ENCODE measurements at regions not wholly inside any gene's neighbourhood (a gene's known extent, or its start where the extent isn't known, plus 50 kb on each side); places are given as distances from the start of the nearest gene placed in this dataset.

GRCh38 chr20:58071298-58071697 lies 157.2 kb downstream of the ANKRD60 start:
- Histone ChIP-seq H2AFZ (no peak overlapping the region), H3K27me3 (ENCODE audit: insufficient read depth) (no peaks in the 10 kb centered on the region), H3K27ac (ENCODE audit: low read depth) (no peak overlapping the region), H4K20me1 (replicated peaks; ENCODE audit: insufficient read depth) (no peaks in the 10 kb centered on the region), H3K4me3 (no peak overlapping the region), H3K4me2 (no peak overlapping the region), H3K79me2 (replicated peaks; ENCODE audit: insufficient read depth) (no peaks in the 10 kb centered on the region), H3K4me1 (ENCODE audit: insufficient read depth) (no peaks in the 10 kb centered on the region), H3F3A (replicated peaks; ENCODE audit: low read depth) (no peaks in the 10 kb centered on the region), H3K9me2 (ENCODE audit: insufficient read depth) (no peaks in the 10 kb centered on the region), H3K36me3 (ENCODE audit: insufficient read depth) (no peaks in the 10 kb centered on the region)
- no peak for TF ChIP-seq STAT1 (IDR thresholded peaks at IDR 0.05; ENCODE audit: unreplicated experiment)
- TF ChIP-seq ETS1 (IDR thresholded peaks at IDR 0.05) = no peak
- ATAC-seq (no peak), DNase-seq (ENCODE audit: low spot score) (no peak)
- H3K36me3 Mint-ChIP-seq (ENCODE audit: low read depth) = no peaks in the 10 kb centered on the region
- H3K27ac Mint-ChIP-seq = no peak overlapping the region; the same call in 1 of the 2 replicates
- no peaks in the 10 kb centered on the region for H3K9me3 Mint-ChIP-seq
- no peak overlapping the region for H3K4me3 Mint-ChIP-seq
- H3K4me1 Mint-ChIP-seq = peaks cover 4% of the 10 kb centered on the region; the same call in 1 of the 3 replicates
- peaks cover 5% of the 10 kb centered on the region for H3K27me3 Mint-ChIP-seq (ENCODE audit: insufficient read depth, low read depth, poor library complexity)

- no peaks in the 10 kb centered on the region for H3F3A ChIP-seq (replicated peaks; ENCODE audit: low read depth)
- H3K9me2 ChIP-seq (ENCODE audit: insufficient read depth) = no peaks in the 10 kb centered on the region
- no peak overlapping the region for H3K4me2 ChIP-seq
- H3K27me3 Mint-ChIP-seq (ENCODE audit: insufficient read depth, low read depth, poor library complexity) = peaks cover 5% of the 10 kb centered on the region
- H3K9me3 Mint-ChIP-seq = no peaks in the 10 kb centered on the region
- no peaks in the 10 kb centered on the region for H3K27me3 ChIP-seq (ENCODE audit: insufficient read depth)
- no peaks in the 10 kb centered on the region for H3K4me1 ChIP-seq (ENCODE audit: insufficient read depth)
- H3K27ac ChIP-seq (ENCODE audit: low read depth) = no peak overlapping the region
- peaks cover 4% of the 10 kb centered on the region; the same call in 1 of the 3 replicates for H3K4me1 Mint-ChIP-seq
- H3K4me3 Mint-ChIP-seq = no peak overlapping the region
- no peaks in the 10 kb centered on the region for H3K79me2 ChIP-seq (replicated peaks; ENCODE audit: insufficient read depth)
- H4K20me1 ChIP-seq (replicated peaks; ENCODE audit: insufficient read depth) = no peaks in the 10 kb centered on the region
- no peaks in the 10 kb centered on the region for H3K36me3 Mint-ChIP-seq (ENCODE audit: low read depth)
- no peak overlapping the region for H3K4me3 ChIP-seq
- DNase-seq (ENCODE audit: low spot score) (no peak), ATAC-seq (no peak)
- H2AFZ ChIP-seq = no peak overlapping the region
- H3K36me3 ChIP-seq (ENCODE audit: insufficient read depth) = no peaks in the 10 kb centered on the region
- H3K27ac Mint-ChIP-seq = no peak overlapping the region
- TF ChIP-seq EZH2phosphoT487 (IDR thresholded peaks at IDR 0.05; ENCODE audit: unreplicated experiment) (no peak), CTCF (conservative IDR thresholded peaks at IDR 0.05; ENCODE audit: low read depth in 2 of 2) (no peak), REST (IDR thresholded peaks at IDR 0.05; ENCODE audit: unreplicated experiment) (no peak), EZH2 (IDR thresholded peaks at IDR 0.05; ENCODE audit: low read depth, unreplicated experiment) (no peak), STAT1 (IDR thresholded peaks at IDR 0.05; ENCODE audit: unreplicated experiment) (no peak), CREB1 (CRISPR knock-in tag; IDR thresholded peaks at IDR 0.05; ENCODE audit: low read depth) (no peak), ZNF462 (CRISPR knock-in tag; IDR thresholded peaks at IDR 0.05) (no peak), POLR2AphosphoS5 (IDR thresholded peaks at IDR 0.05; ENCODE audit: low read depth) (no peak)
Measured at GRCh38 chr20:58070664-58071196, 157.7 kb downstream of the ANKRD60 start.
